ENCODE measurements at regions not wholly inside any gene's neighbourhood (a gene's known extent, or its start where the extent isn't known, plus 50 kb on each side); places are given as distances from the start of the nearest gene placed in this dataset.

GRCh38 chr2:128615571-128615970 is 296.9 kb upstream of the HS6ST1 start:
- intact Hi-C loops (cut with DNase I): no loop called here
- DNase-seq: no peak
- Histone ChIP-seq H3K4me3 (replicated peaks in 1 of 3) (no peak overlapping the region), H3K9me3 (no peaks in the 10 kb centered on the region), H3K27me3 (no peaks in the 10 kb centered on the region), H3K36me3 (no peaks in the 10 kb centered on the region), H3K4me1 (no peaks in the 10 kb centered on the region), H3K27ac (no peak overlapping the region)
- TF ChIP-seq CTCF (IDR thresholded peaks at IDR 0.05) (no peak), POLR2A (IDR thresholded peaks at IDR 0.05) (no peak)
- WGBS, 2 donors: 81 to 83% methylated on average over 9 of the region's 9 CpGs

GRCh38 chr2:128617029-128617590 is 298.4 kb upstream of the HS6ST1 start:
- DNase-seq: no peak
- Histone ChIP-seq H3K27me3 (no peaks in the 10 kb centered on the region), H3K27ac (no peak overlapping the region), H3K4me1 (no peaks in the 10 kb centered on the region), H3K36me3 (no peaks in the 10 kb centered on the region), H3K4me3 (replicated peaks in 1 of 3) (no peak overlapping the region), H3K9me3 (no peaks in the 10 kb centered on the region)
- intact Hi-C loops (cut with DNase I): no loop called here
- 61 to 66% methylated on average over 5 to 6 of the region's 6 CpGs for WGBS, 2 donors
- TF ChIP-seq POLR2A (IDR thresholded peaks at IDR 0.05) (no peak), CTCF (IDR thresholded peaks at IDR 0.05) (no peak)

- no peak for DNase-seq
- Histone ChIP-seq H3K9me3 (no peaks in the 10 kb centered on the region), H3K4me1 (no peaks in the 10 kb centered on the region), H3K27me3 (no peaks in the 10 kb centered on the region), H3K36me3 (no peaks in the 10 kb centered on the region), H3K4me3 (replicated peaks in 1 of 3) (no peak overlapping the region), H3K27ac (no peak overlapping the region)
- no peak for TF ChIP-seq CTCF (IDR thresholded peaks at IDR 0.05)
- no peak for TF ChIP-seq POLR2A (IDR thresholded peaks at IDR 0.05)
- 84 to 89% methylated on average over 4 to 6 of the region's 6 CpGs for WGBS, 2 donors
- intact Hi-C loops (cut with DNase I): no loop called here
These were observed 299.0 kb upstream of the HS6ST1 start for GRCh38 chr2:128617661-128618060.

- WGBS, 2 donors: 94 to 95% methylated on average over 2 of the region's 2 CpGs
- Histone ChIP-seq H3K27ac (no peak overlapping the region), H3K4me1 (no peaks in the 10 kb centered on the region), H3K36me3 (no peaks in the 10 kb centered on the region), H3K4me3 (replicated peaks in 1 of 3) (no peak overlapping the region), H3K9me3 (no peaks in the 10 kb centered on the region), H3K27me3 (no peaks in the 10 kb centered on the region)
- TF ChIP-seq CTCF (IDR thresholded peaks at IDR 0.05): no peak
- no peak for TF ChIP-seq POLR2A (IDR thresholded peaks at IDR 0.05)
- no peak for DNase-seq
- intact Hi-C loops (cut with DNase I): no loop called here
These were observed 300.0 kb upstream of the HS6ST1 start for GRCh38 chr2:128618642-128619041.

GRCh38 chr2:128619471-128620325 is 301.0 kb upstream of the HS6ST1 start:
- no peaks in the 10 kb centered on the region for H3K9me3 ChIP-seq
- H3K27me3 ChIP-seq: no peaks in the 10 kb centered on the region
- no peak overlapping the region for H3K4me3 ChIP-seq (replicated peaks in 1 of 3)
- WGBS, 2 donors: 95 to 96% methylated on average over 5 to 18 of the region's 18 CpGs
- no peak for DNase-seq
- intact Hi-C loops (cut with DNase I): no loop called here
- H3K27ac ChIP-seq: no peak overlapping the region
- H3K4me1 ChIP-seq: no peaks in the 10 kb centered on the region
- no peak for TF ChIP-seq POLR2A (IDR thresholded peaks at IDR 0.05)
- no peak for TF ChIP-seq CTCF (IDR thresholded peaks at IDR 0.05)
- no peaks in the 10 kb centered on the region for H3K36me3 ChIP-seq

All from thyroid gland (tissue), 4 donors.